HG03469 (cell line): ENCODE measurements at regions not wholly inside any gene's neighbourhood (a gene's known extent, or its start where the extent isn't known, plus 50 kb on each side); places are given as distances from the start of the nearest gene placed in this dataset.
"Not testable (repeated sequence)": the region's sequence is repeated elsewhere in the genome, so short reads cannot be mapped to it uniquely, and the experiment has no call there.

Source experiments
- ATAC-seq: cut with Tn5 transposase; IDR thresholded peaks from one replicate; pipeline ENCODE4 v1.9.1; 2021; ENCODE audit warnings: mild to moderate bottlenecking, moderate library complexity, moderate number of reproducible peaks; ENCODE audit not compliant: unreplicated experiment

- no peak for ATAC-seq
Observed at GRCh38 chr3:14252321-14253021, 73.9 kb downstream of the LSM3 start.

- no peak for ATAC-seq
Observed at GRCh38 chr3:14253022-14253706, 74.5 kb downstream of the LSM3 start.

GRCh38 chr3:14253707-14254382 lies 75.2 kb downstream of the LSM3 start:
- ATAC-seq, result no peak

- ATAC-seq, result no peak
Observed at GRCh38 chr3:14254812-14255702, 76.4 kb downstream of the LSM3 start.

- no peak for ATAC-seq
Observed at GRCh38 chr3:14256046-14256445, 77.4 kb downstream of the LSM3 start.

- no peak for ATAC-seq
Observed at GRCh38 chr3:14256561-14257342, 78.1 kb downstream of the LSM3 start.

- no peak for ATAC-seq
Observed at GRCh38 chr3:14258906-14259904, 80.6 kb downstream of the LSM3 start.

- ATAC-seq, result no peak
Observed at GRCh38 chr3:14260463-14260862, 81.8 kb downstream of the LSM3 start.

- ATAC-seq, result no peak
Observed at GRCh38 chr3:14261229-14261628, 82.6 kb downstream of the LSM3 start.

GRCh38 chr3:14262212-14262611 lies 83.6 kb downstream of the LSM3 start:
- no peak for ATAC-seq

GRCh38 chr3:14262867-14263266 lies 84.2 kb downstream of the LSM3 start:
- ATAC-seq, result no peak

GRCh38 chr3:14263317-14264005 lies 84.8 kb downstream of the LSM3 start:
- ATAC-seq, result no peak

GRCh38 chr3:14265246-14265962 lies 86.8 kb downstream of the LSM3 start:
- ATAC-seq, result no peak

- no peak for ATAC-seq
Observed at GRCh38 chr3:14266361-14266760, 87.7 kb downstream of the LSM3 start.

GRCh38 chr3:14267976-14268375 lies 89.4 kb downstream of the LSM3 start:
- ATAC-seq, result no peak

GRCh38 chr3:14268897-14269296 lies 90.3 kb downstream of the LSM3 start:
- no peak for ATAC-seq

GRCh38 chr3:14272041-14272958 lies 93.7 kb downstream of the LSM3 start:
- ATAC-seq, result not testable (repeated sequence)
